MG63 (cell line): ENCODE measurements at regions not wholly inside any gene's neighbourhood (a gene's known extent, or its start where the extent isn't known, plus 50 kb on each side); places are given as distances from the start of the nearest gene placed in this dataset.
"Not testable (repeated sequence)": the region's sequence is repeated elsewhere in the genome, so short reads cannot be mapped to it uniquely, and the experiment has no call there.

Experiments
- DNase-seq: peaks from one replicate; pipeline ENCODE4 v3.0.0-alpha.2; 2020
- H3K27me3 ChIP-seq: fragments of 250-450 bp; sonication (Bioruptor Pico); 2 replicates; pipeline ENCODE4 v1.5.1; 2020; ENCODE audit warnings: mild to moderate bottlenecking, moderate library complexity
- H3K36me3 ChIP-seq: fragments of 250-450 bp; sonication (Bioruptor Pico); 2 replicates; pipeline ENCODE4 v1.5.1; 2020; ENCODE audit warnings: mild to moderate bottlenecking, moderate library complexity
- H3K4me3 ChIP-seq: fragments of 250-450 bp; sonication (Bioruptor Pico); 2 replicates; pipeline ENCODE4 v1.5.1; 2020; ENCODE audit warnings: mild to moderate bottlenecking, moderate library complexity
- H3K9me3 ChIP-seq: fragments of 250-450 bp; sonication (Bioruptor Pico); 2 replicates; pipeline ENCODE4 v1.5.1; 2020; ENCODE audit warnings: mild to moderate bottlenecking, moderate library complexity

- DNase-seq, H3K27me3 ChIP-seq, H3K9me3 ChIP-seq, H3K4me3 ChIP-seq, H3K36me3 ChIP-seq: not testable (repeated sequence)
These were observed 107.0 kb upstream of the PMCH start for GRCh38 chr12:102304667-102305066.

DNA sequence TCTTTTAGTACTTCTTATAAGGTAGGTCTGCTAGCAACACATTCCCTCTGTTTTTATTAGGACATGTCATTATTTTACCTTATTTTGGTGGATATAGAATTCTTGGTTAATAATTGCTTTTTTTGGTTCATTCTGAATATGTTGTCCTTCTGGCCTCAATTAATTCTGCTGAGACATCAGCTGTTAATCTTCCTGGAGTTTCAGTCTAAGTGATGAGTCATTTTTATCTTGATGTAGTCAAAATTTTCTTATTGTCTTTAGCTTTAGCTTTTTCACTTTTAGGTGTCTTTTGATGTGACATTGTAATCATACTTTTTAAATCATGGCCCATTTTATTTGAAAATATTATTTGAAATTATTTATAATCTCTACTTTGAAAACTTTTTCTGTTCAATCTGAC is 104.9 kb upstream of the PMCH start:
- peaks cover 3% of the 10 kb centered on the region; the same call in 1 of the 2 replicates for H3K9me3 ChIP-seq
- H3K36me3 ChIP-seq = no peaks in the 10 kb centered on the region
- no peak for DNase-seq
- H3K27me3 ChIP-seq = no peaks in the 10 kb centered on the region
- no peak overlapping the region for H3K4me3 ChIP-seq

GRCh38 chr12:102301547-102301946 is 103.9 kb upstream of the PMCH start:
- no peak overlapping the region for H3K4me3 ChIP-seq
- no peaks in the 10 kb centered on the region for H3K27me3 ChIP-seq
- no peak for DNase-seq
- H3K9me3 ChIP-seq = no peaks in the 10 kb centered on the region; the same call in 1 of the 2 replicates
- H3K36me3 ChIP-seq = no peaks in the 10 kb centered on the region

DNA sequence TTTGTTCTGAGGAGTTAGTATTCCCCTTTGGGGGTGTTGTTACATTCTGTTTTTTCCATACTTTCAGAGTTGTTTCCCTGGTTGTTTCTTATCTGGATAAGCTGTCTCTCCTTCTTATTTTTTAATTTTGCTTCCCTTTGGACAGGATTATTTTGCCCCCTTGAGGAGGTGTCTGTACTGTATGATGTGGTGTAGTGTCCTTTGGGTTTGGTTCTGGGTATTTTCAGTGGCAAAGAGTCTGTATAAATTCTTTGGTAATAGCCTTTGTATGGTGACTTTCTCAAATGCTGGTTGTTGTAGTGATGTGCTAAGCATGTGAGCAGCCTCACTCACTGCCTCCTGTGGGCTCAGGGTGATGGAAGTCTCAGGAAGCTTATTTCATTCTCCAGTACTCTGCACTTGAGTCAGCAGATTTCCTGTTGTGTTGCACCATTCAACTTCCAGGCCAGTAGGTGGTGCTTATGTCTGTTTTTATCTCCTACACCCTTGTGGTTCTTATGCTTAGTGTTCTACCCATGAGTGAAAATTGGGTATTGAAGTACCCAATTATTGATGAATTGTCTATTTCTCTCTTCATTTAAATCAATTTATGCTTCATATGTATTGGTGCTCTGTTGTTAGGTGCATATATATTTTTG is 103.3 kb upstream of the PMCH start:
- Histone ChIP-seq H3K36me3 (no peaks in the 10 kb centered on the region), H3K9me3 (no peaks in the 10 kb centered on the region; the same call in 1 of the 2 replicates), H3K27me3 (no peaks in the 10 kb centered on the region), H3K4me3 (no peak overlapping the region)
- DNase-seq = no peak

GRCh38 chr12:102299731-102300130 is 102.1 kb upstream of the PMCH start:
- H3K36me3 ChIP-seq = no peaks in the 10 kb centered on the region
- H3K27me3 ChIP-seq = no peaks in the 10 kb centered on the region
- no peaks in the 10 kb centered on the region; the same call in 1 of the 2 replicates for H3K9me3 ChIP-seq
- no peak overlapping the region for H3K4me3 ChIP-seq
- DNase-seq = no peak

DNA sequence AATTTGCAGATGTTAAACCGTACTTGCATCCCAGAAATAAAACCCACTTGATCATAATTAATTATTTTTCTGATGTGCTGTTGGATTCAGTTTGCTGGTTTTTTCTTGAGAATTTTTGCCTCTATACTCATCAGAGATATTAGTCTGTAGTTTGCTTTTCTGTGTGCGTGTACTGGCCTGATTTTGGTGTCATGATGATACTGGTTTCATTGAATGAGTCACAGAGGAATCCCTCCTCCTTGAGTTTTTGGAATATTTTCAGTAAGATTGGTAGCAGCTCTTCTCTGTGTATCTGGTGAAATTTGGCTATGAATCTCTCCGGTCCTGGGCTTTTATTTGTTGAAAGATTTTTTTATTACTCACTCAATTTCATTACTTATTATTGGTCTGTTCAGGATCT is 100.4 kb upstream of the PMCH start:
- no peaks in the 10 kb centered on the region; the same call in 1 of the 2 replicates for H3K9me3 ChIP-seq
- peak; percentile 6 for DNase-seq
- no peak overlapping the region for H3K4me3 ChIP-seq
- no peaks in the 10 kb centered on the region for H3K36me3 ChIP-seq
- no peaks in the 10 kb centered on the region for H3K27me3 ChIP-seq

- no peaks in the 10 kb centered on the region; the same call in 1 of the 2 replicates for H3K9me3 ChIP-seq
- DNase-seq = no peak
- H3K27me3 ChIP-seq = no peaks in the 10 kb centered on the region
- no peak overlapping the region for H3K4me3 ChIP-seq
- no peaks in the 10 kb centered on the region for H3K36me3 ChIP-seq
These were observed 99.8 kb upstream of the PMCH start for GRCh38 chr12:102297412-102297811.

- no peak overlapping the region for H3K4me3 ChIP-seq
- no peak for DNase-seq
- no peaks in the 10 kb centered on the region for H3K27me3 ChIP-seq
- H3K36me3 ChIP-seq = no peaks in the 10 kb centered on the region
- no peaks in the 10 kb centered on the region for H3K9me3 ChIP-seq
These were observed 96.9 kb upstream of the PMCH start for GRCh38 chr12:102294568-102294967.

DNA sequence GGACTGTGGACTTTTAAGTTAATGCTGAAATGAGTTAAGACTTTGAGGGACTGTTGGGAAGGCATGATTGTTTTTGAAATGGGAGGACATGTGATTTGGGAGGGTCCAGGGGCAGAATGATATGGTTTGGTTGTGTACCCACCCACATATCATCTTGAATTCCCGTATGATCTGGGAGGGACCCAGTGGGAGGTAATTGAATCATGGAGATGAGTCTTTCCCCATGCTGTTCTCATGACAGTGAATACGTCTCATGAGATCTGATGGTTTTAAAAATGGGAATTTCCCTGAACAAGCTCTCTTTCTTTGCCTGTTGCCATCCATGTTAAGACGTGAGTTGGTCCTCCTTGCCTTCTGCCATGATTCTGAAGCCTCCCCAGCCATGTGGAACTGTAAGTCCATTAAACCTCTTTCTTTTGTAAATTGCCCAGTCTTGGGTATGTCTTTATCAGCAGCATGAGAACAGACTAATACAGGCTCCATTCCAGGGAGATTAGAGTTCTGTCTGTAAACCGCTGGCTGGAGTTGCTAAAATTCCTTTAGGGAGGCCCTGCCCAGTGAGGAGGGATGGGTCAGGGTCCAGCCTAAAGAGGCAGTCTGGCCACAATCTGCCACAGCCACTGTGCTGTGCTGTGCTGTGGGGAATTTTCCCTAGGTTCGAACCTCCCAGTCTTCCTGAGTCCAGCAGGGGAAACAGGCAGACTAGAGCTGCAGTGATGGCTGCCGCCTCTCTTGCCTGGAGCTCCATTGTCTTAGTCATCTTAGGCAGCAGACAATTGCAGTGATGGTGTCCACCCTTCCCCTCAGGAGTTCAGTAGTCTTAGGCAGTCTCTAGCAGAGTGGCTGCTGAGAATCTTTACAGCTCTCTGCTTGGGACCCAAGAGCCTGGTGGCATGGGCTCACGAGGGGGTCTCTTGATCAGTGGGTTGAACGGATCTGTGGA is 94.1 kb upstream of the PMCH start:
- not testable (repeated sequence) for H3K27me3 ChIP-seq, DNase-seq, H3K36me3 ChIP-seq, H3K4me3 ChIP-seq, H3K9me3 ChIP-seq

DNA sequence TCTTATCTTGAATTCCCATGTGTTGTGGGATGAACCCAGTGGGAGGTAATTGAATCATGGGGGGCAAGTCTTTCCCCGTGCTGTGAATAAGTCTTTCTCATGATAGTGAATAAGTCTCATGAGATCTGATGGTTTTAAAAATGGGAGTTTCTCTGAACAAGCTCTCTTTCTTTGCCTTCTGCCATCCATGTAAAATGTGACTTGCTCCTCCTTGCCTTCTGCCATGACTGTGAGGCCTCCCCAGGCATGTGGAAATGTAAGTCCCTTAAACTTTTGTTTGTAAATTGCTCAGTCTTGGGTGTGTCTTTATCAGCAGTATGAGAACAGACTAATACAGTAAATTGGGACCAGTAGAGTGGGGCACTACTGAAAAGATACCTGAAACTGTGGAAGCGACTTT is 92.1 kb upstream of the PMCH start:
- H3K4me3 ChIP-seq, H3K36me3 ChIP-seq, H3K27me3 ChIP-seq, H3K9me3 ChIP-seq, DNase-seq: not testable (repeated sequence)

DNA sequence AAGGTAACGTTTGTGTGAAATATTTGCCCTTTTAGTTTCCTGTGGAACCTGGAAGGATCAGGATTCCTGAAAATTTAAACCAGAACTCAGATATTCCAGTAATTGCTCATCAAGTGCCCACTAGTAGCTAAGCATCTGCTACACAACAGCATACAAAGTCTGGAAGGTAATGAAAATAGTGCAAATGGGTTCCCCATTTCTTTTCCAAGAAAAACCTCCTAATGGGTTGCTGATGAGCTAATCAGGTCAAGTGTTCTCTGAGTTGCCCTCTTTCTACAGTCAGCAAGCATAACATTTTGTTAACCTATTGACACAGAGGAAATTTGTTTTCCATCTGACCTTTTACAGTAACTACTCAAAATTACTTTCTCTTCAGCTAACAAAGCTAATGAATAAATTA is 83.6 kb upstream of the PMCH start:
- DNase-seq = no peak
- Histone ChIP-seq H3K27me3 (no peaks in the 10 kb centered on the region), H3K9me3 (no peaks in the 10 kb centered on the region; the same call in 1 of the 2 replicates), H3K4me3 (no peak overlapping the region), H3K36me3 (no peaks in the 10 kb centered on the region)

- not testable (repeated sequence) for H3K4me3 ChIP-seq, H3K9me3 ChIP-seq, H3K27me3 ChIP-seq, H3K36me3 ChIP-seq, DNase-seq
These were observed 58.1 kb upstream of the PMCH start for GRCh38 chr12:102255687-102256086.

- DNase-seq, H3K4me3 ChIP-seq, H3K36me3 ChIP-seq, H3K27me3 ChIP-seq, H3K9me3 ChIP-seq: not testable (repeated sequence)
These were observed 53.4 kb upstream of the PMCH start for GRCh38 chr12:102251005-102251404.

DNA sequence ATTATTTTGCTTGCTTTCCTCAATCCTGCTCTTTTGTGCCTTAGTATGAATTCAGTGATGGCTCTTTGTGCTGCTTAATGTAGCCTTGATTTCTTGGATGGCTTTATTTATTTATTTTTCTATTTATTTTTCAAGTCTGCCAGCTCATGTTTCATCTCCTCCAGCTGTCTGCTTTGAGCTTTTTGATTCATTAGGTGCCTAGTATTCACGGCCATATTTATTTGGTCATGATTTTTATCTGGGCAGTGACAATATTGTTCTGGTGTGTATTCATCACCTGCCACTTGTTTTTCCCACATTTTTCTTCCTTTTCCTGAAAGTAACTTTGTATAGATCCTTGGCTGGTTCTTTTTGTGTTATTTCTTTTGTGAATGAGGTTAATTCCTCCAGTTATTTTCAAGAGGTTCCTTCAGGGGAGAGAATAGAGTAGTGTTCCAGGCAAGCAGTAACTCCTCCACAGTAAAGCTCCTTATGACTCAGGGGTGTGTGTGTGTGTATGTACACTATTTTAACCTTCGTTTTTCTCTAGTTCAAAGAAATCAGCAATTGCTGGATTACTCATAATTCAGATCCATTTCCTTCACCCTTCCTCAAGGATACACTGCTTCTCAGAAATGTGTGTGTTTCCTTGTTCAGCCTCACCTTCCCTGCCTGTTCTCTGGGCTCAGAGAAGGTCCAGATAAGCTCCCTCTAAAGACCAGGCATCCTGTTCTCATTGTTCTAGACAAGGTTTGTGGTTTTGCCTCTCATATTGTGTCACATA is 51.6 kb upstream of the PMCH start:
- no peaks in the 10 kb centered on the region for H3K27me3 ChIP-seq
- H3K9me3 ChIP-seq = no peaks in the 10 kb centered on the region
- H3K36me3 ChIP-seq = no peaks in the 10 kb centered on the region
- no peak overlapping the region for H3K4me3 ChIP-seq
- no peak for DNase-seq
